BLaER1 (cell line): ENCODE measurements at regions not wholly inside any gene's neighbourhood (a gene's known extent, or its start where the extent isn't known, plus 50 kb on each side); places are given as distances from the start of the nearest gene placed in this dataset.

Experiments used
- H3K27ac ChIP-seq: shearing (Covaris generic); formaldehyde crosslinking; 2 replicates; pipeline ENCODE4 v1.8.1; 2022
- H3K27me3 ChIP-seq: shearing (Covaris generic); formaldehyde crosslinking; 2 replicates; pipeline ENCODE4 v1.8.1; 2022
- H3K36me3 ChIP-seq: shearing (Covaris generic); formaldehyde crosslinking; 2 replicates; pipeline ENCODE4 v1.8.1; 2022
- H3K4me1 ChIP-seq: shearing (Covaris generic); formaldehyde crosslinking; 2 replicates; pipeline ENCODE4 v1.8.1; 2022
- H3K4me2 ChIP-seq: shearing (Covaris generic); formaldehyde crosslinking; 2 replicates; pipeline ENCODE4 v1.8.1; 2022
- H3K4me3 ChIP-seq: shearing (Covaris generic); formaldehyde crosslinking; 2 replicates; pipeline ENCODE4 v1.8.1; 2022
- H3K9ac ChIP-seq: shearing (Covaris generic); formaldehyde crosslinking; 2 replicates; pipeline ENCODE4 v1.8.1; 2022
- H3K9me3 ChIP-seq: shearing (Covaris generic); formaldehyde crosslinking; 2 replicates; pipeline ENCODE4 v1.8.1; 2022
- H4K20me1 ChIP-seq: shearing (Covaris generic); formaldehyde crosslinking; 2 replicates; pipeline ENCODE4 v1.8.1; 2022
- Cebpa-rat ChIP-seq: shearing (Covaris generic); IDR thresholded peaks from 2 replicates; pipeline ENCODE4 v1.8.1; 2022

DNA sequence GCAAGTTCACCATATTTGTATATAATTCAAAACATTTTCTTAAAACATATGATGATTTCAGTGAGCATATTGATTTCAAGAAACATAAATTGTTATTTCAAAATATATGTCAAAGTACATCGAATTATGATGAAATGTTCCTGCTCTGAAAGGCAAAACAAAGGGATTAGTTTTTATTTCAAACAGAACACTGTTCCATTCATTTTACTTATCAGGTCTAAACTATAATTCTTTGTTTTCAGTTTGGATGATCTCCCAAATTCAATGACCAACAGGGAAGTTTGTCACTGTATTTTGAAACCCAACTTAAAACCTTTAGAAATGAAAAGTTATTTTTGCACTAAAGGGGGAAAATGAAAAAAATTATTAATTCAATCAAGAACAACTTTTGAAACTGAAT, 610.2 kb downstream of the SLITRK1 start:
- H3K4me1 ChIP-seq: no peaks in the 10 kb centered on the region

DNA sequence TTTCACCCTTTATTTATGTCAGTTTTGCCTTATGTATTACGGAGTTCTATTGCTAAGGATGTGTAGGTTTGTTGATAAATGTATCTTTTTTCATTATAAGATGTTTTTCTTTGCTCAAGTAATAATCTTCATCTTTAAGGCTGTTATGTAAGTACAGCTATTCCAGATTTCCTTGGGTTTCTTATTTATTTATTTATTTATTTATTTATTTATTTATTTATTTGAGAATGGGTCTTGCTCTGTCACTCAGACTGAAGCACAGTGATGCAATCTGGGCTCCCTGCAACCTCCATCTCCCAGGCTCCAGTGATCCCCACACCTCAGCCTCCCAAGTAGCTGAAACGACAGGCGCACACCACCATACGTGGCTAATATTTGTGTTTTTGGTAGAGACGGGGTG, 617.0 kb downstream of the SLITRK1 start:
- no peaks in the 10 kb centered on the region for H4K20me1 ChIP-seq
- H3K4me2 ChIP-seq: no peak overlapping the region
- no peak overlapping the region for H3K9ac ChIP-seq
- no peaks in the 10 kb centered on the region for H3K4me1 ChIP-seq
- no peaks in the 10 kb centered on the region for H3K36me3 ChIP-seq
- no peak for TF ChIP-seq Cebpa-rat
- H3K4me3 ChIP-seq: no peak overlapping the region
- no peak overlapping the region for H3K27ac ChIP-seq
- no peaks in the 10 kb centered on the region for H3K9me3 ChIP-seq
- no peaks in the 10 kb centered on the region for H3K27me3 ChIP-seq

More for the DNA sequence above, 610.2 kb downstream of the SLITRK1 start:
- Histone ChIP-seq H3K9ac (no peak overlapping the region), H3K27ac (no peak overlapping the region), H3K9me3 (no peaks in the 10 kb centered on the region), H3K36me3 (no peaks in the 10 kb centered on the region), H3K4me3 (no peak overlapping the region), H3K27me3 (no peaks in the 10 kb centered on the region), H3K4me2 (no peak overlapping the region), H4K20me1 (no peaks in the 10 kb centered on the region)
- TF ChIP-seq Cebpa-rat: no peak

DNA sequence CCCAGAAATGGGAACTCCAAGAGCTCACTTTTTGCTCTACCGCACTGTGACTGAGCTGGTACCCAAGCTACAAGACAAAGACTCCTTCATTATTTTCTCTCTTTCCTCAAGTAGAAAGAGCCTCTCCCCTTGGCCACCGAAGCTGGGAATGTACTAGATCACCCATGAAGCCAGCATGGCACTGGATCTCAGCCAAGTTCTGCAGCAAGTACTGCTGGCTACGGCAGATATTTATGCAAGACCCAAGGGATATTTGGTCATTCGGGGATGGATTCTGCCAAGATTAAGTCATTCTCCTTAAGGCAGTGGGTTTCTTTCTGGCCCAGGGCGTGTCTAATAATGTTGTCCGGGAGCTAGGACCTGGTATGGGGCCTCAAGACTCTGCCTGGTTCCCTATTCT, 633.5 kb downstream of the SLITRK1 start:
- Histone ChIP-seq H3K36me3 (no peaks in the 10 kb centered on the region), H4K20me1 (no peaks in the 10 kb centered on the region), H3K27ac (no peak overlapping the region), H3K9ac (no peak overlapping the region), H3K27me3 (no peaks in the 10 kb centered on the region), H3K4me3 (no peak overlapping the region), H3K4me2 (no peak overlapping the region), H3K9me3 (no peaks in the 10 kb centered on the region), H3K4me1 (no peaks in the 10 kb centered on the region)
- no peak for TF ChIP-seq Cebpa-rat

DNA sequence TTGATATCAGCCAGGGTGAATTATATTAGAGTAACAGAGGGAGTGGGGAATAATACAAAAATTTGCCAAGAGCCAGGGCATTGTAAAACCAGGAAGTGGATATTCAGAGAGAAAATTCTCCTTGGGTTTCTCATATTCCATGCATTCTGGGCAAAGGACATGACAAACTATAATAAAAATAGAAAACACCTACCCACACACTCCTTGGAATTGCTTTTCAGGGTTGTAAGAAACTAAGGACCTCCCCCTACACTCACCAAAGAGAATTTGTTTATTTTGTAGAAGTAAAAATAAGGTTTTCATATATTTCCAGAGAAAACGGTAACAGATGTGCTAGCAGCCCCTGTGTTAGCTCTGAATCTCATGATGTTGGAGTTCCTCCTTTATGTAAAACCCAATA, 649.6 kb downstream of the SLITRK1 start:
- Histone ChIP-seq H3K4me2 (no peak overlapping the region), H3K4me3 (no peak overlapping the region), H3K9ac (no peak overlapping the region), H3K36me3 (no peaks in the 10 kb centered on the region), H3K4me1 (no peaks in the 10 kb centered on the region), H4K20me1 (no peaks in the 10 kb centered on the region), H3K27ac (no peak overlapping the region), H3K9me3 (no peaks in the 10 kb centered on the region), H3K27me3 (no peaks in the 10 kb centered on the region)
- TF ChIP-seq Cebpa-rat: no peak

DNA sequence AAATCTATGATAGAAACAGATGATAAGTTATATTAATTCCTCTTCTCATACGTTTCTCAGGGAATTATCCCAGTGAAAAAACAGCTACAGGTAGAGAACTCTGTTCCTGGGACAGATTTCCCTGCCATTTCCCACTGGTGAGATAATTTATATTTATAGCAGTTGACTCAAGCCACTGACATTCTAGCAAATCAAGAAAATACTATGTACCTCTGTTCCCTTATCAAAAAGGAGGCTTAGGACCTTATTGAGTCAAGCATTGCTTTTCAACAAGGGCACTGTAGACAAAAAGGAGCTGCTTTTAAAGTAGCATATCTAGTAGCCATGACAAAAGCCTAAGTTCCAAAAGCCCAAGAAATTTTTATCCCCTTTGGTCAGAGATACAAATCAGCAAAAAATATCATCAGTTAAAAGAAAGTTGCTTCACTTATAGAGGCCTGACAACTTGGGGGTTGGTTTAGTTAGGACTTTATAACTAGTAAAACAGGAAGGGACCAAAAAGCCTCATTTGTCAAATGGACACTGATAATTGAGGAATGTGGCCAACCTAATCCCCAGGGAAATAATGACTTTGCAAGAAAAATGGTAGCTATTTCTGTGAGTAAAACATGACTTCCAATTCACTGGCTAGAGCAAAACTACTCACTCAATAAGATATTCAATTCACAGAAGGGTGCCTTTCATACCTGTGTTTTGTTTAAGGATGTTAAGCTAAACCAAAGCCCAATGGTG, 652.5 kb downstream of the SLITRK1 start:
- Histone ChIP-seq H3K4me2 (no peak overlapping the region), H3K4me3 (no peak overlapping the region), H3K9me3 (no peaks in the 10 kb centered on the region), H3K27me3 (no peaks in the 10 kb centered on the region), H3K27ac (no peak overlapping the region), H3K9ac (no peak overlapping the region), H3K4me1 (no peaks in the 10 kb centered on the region), H3K36me3 (no peaks in the 10 kb centered on the region), H4K20me1 (no peaks in the 10 kb centered on the region)
- TF ChIP-seq Cebpa-rat: no peak

DNA sequence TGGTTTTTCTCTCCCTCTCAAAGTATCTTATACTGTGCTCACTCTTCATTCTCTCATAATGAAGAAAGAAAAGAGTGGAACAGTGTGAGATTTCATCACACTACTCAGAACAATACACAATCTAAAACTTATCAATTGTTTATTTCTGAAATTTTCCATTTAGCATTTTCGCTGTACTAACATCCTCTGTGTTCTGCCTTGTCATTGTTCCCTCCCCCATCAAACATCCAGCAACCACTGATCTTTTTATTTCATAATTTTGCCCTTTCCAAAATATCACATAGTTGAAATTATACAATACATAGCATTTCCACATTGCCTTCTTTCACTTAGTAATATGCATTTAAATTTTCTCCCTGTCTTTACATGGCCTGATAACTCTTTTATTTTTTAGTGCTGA, 658.7 kb downstream of the SLITRK1 start:
- H3K9me3 ChIP-seq: no peaks in the 10 kb centered on the region
- no peaks in the 10 kb centered on the region for H3K36me3 ChIP-seq
- no peaks in the 10 kb centered on the region for H4K20me1 ChIP-seq
- no peaks in the 10 kb centered on the region for H3K27me3 ChIP-seq
- no peak for TF ChIP-seq Cebpa-rat
- H3K4me1 ChIP-seq: no peaks in the 10 kb centered on the region
- H3K4me2 ChIP-seq: no peak overlapping the region
- H3K9ac ChIP-seq: no peak overlapping the region
- H3K4me3 ChIP-seq: no peak overlapping the region
- H3K27ac ChIP-seq: no peak overlapping the region

DNA sequence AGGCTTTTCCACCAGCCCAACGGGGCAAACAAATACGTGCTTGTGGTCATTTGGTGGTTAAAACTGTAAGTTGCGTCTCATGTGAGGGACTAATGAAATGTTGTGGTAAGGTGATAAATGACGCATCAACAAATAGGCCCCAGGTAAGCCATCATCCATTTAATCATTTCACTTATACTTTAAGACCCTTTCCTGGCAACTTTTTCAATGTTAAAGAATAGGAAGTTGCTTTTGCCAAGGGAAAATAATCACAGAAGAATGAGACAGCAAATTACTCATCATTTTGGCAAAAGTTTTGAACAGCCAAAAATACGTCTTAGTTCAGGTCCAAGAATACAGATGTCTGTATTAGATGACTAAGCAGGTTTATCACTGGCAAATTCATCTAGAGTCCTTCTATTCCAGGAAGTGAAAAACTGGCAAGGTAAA, 660.4 kb downstream of the SLITRK1 start:
- Histone ChIP-seq H3K4me2 (no peak overlapping the region), H3K9ac (no peak overlapping the region), H3K36me3 (no peaks in the 10 kb centered on the region), H4K20me1 (no peaks in the 10 kb centered on the region), H3K27ac (no peak overlapping the region), H3K4me3 (no peak overlapping the region), H3K9me3 (no peaks in the 10 kb centered on the region), H3K27me3 (no peaks in the 10 kb centered on the region), H3K4me1 (no peaks in the 10 kb centered on the region)
- no peak for TF ChIP-seq Cebpa-rat

DNA sequence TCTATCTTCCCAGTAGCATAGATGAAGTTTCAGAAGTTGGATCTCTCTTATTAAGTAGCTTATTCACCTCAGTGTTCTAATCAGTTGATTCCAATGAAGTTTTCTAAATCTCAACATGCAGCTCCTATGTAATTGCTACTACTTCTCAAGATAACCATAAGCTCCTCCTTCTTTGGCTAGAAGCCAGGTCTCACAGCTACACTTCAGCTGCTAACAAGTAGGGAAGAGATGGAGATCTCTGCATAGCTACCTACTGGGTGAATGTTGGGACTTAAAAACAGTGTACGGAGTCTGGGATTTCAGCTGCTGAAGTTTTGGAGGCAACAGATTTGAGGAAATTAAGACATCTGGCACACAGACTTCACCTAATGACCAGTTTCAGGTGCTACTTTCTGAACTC, 661.0 kb downstream of the SLITRK1 start:
- TF ChIP-seq Cebpa-rat: no peak
- Histone ChIP-seq H3K36me3 (no peaks in the 10 kb centered on the region), H4K20me1 (no peaks in the 10 kb centered on the region), H3K4me1 (no peaks in the 10 kb centered on the region), H3K9me3 (no peaks in the 10 kb centered on the region), H3K27me3 (no peaks in the 10 kb centered on the region), H3K27ac (no peak overlapping the region), H3K9ac (no peak overlapping the region), H3K4me2 (no peak overlapping the region), H3K4me3 (no peak overlapping the region)

DNA sequence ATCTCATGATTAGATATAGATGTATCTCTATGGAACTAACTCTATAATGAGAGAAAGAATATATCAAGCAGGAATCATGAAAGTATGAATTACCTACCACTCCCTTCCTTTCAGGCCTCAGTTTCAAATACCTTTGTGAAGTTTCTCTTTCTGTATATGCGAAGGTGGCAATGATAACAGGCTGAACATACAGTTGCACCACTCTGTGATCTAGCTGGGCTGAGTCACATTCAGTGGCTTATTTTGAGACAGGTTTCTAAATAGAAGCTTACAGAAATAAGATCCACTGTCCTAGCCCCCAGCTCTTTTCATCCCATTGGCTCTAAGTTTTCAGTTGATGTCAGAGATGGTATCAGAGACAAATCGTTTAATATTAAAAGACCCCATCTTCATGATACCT, 662.0 kb downstream of the SLITRK1 start:
- Histone ChIP-seq H3K4me1 (no peaks in the 10 kb centered on the region), H3K27ac (no peak overlapping the region), H3K9ac (no peak overlapping the region), H3K27me3 (no peaks in the 10 kb centered on the region), H4K20me1 (no peaks in the 10 kb centered on the region), H3K36me3 (no peaks in the 10 kb centered on the region), H3K4me3 (no peak overlapping the region), H3K9me3 (no peaks in the 10 kb centered on the region), H3K4me2 (no peak overlapping the region)
- TF ChIP-seq Cebpa-rat: no peak

DNA sequence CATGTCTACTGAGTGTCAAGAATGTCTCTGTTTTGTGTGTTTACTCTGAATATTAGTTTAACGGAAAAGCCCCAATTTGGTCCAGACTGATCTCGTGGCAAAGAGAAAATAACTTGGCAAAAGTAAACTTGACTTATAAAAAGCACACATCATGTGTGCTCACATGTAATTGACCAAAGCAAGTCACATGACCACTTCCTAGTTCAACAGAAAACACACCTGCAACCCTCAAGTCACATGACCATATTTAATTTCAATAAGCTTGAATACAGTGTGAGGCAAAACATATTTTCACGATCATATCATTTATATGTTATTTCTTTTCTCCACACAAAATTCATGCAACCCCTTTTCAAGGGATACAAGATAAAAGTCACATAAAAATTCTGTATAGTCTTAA, 662.4 kb downstream of the SLITRK1 start:
- no peak overlapping the region for H3K4me2 ChIP-seq
- no peaks in the 10 kb centered on the region for H3K9me3 ChIP-seq
- no peak overlapping the region for H3K4me3 ChIP-seq
- H3K27me3 ChIP-seq: no peaks in the 10 kb centered on the region
- H3K36me3 ChIP-seq: no peaks in the 10 kb centered on the region
- H3K9ac ChIP-seq: no peak overlapping the region
- H3K27ac ChIP-seq: no peak overlapping the region
- H4K20me1 ChIP-seq: no peaks in the 10 kb centered on the region
- TF ChIP-seq Cebpa-rat: no peak
- no peaks in the 10 kb centered on the region for H3K4me1 ChIP-seq
